Jurkat, Clone E6-1 (cell line): ENCODE measurements at regions not wholly inside any gene's neighbourhood (a gene's known extent, or its start where the extent isn't known, plus 50 kb on each side); places are given as distances from the start of the nearest gene placed in this dataset.

ENCODE experiments used
- DNase-seq: peaks from one replicate; pipeline ENCODE4 v3.0.0-alpha.2; 2011; ENCODE audit warnings: low read depth, low spot score
- H3K4me3 ChIP-seq: 2 replicates; pipeline ENCODE4 v1.5.1; 2011; ENCODE audit warnings: mild to moderate bottlenecking, low read length, control low read depth, moderate library complexity

DNA sequence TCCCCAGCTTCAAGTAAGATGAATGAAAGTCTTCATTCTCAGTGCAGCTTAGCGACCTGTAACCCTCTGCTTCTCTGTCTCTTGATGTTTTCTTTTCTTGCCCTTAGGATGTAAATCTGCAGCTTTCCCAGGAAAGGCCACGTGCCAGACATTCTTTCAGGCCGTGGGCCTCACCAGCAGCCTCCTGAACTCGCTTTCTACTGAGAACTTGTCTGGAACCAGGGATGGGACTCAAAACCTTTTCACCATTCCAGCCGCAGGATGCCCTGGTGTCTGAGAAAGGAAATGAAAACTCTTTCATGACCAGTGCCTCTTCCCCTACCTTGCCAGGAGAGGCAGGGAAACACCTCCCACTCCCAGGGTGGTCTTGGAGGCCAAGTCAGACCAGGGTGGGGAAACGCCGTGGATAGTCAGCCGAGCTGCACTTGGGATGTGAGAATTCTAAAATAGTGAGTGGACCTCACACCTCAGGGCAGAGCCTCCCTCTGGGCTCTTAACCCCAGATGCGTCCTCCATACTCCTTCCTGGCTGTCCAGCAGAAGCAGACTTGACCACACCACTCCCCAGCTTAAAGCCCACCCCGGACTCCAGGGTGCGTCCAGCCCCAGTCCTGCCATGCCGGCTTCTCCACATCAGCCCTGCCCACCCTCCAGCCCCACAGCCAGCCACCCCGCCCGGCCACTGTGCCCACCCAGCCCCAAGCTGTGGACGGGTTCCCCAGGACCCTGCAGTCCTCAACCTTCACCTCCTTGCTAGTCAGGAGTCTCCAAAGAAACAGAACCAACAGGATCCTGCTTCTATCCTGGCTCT lies 115.5 kb downstream of the TWIST2 start:
- DNase-seq = no peak
- H3K4me3 ChIP-seq = no peak overlapping the region

DNA sequence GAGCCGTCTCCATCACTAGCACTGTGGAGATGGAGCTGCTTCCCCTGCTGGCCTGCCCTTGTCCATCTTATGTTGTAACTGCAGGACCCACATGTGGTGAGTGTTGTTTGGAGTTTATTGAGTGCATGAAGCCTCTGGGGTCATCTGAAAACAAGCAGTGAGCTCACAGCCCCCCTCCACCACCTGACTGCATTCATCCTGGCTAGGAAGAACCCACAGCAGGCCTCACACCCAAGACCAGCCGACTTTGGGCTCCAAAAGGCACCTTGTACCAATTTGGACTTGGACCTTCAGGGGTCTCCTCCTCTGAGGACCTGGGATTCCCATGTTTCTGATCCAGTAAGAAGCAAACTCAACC lies 116.1 kb downstream of the TWIST2 start:
- no peak for DNase-seq

DNA sequence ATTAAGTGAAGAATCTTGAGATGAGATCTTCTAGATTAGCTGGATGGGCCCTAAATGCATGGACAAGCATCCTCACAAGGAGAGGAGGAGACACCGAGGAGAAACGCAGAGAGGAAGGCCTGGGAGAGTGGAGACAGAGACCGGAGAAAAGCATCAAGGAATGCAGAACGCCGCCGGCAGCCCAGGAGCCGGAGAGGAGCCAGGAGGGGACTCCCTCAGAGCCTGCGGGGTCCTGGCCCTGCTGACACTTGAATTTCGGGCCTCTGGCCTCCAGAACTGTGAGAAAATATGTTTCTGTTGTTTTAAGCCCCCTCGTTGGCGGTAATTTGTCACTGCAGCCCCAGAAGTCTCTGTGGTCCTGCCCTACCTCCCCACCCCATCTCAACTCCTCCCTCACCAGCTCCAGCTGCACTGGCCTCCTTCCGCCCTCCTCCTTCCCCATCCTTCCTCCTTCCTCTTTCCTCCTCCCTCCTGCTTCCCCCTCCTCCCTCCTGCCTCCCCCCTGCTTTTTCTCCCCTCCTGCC lies 116.7 kb downstream of the TWIST2 start:
- H3K4me3 ChIP-seq = no peak overlapping the region
- DNase-seq = no peak

More for the DNA sequence above, 116.1 kb downstream of the TWIST2 start:
- H3K4me3 ChIP-seq = no peak overlapping the region

DNA sequence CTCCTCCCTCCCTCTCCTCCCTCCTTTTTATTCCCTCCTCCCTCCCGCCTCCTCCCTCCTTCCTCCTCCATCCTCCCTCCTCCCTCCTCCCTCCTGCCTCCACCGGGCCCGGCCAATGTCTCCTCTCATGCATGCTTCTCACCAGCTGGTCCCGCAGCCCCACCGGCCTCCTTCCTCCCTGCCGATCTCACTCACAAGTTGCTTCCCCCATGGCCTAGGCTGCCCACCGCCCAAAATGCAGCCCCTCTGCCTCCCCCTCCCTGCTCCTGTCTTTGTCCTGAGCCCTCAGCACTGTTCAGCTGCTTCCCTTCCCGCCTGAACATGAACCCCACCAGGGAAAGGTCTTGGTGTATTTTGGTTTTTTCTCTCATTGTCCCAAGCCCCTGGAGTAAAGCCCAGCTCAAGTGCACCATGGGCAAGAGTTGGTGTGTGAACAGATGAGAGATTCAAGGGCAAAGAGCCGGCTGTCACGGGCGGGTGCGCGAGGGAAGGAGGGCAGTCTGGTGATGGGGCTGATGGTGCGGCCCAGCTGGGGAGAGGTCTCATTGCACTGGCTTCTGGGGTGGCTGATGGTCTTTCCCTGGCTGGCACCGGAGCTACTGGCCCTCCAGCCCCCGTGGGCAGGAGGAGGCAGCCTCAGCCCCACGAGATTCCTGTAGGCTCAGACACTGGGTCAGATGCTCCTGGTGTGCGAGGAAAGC lies 117.6 kb downstream of the TWIST2 start:
- no peak for DNase-seq
- no peak overlapping the region for H3K4me3 ChIP-seq

DNA sequence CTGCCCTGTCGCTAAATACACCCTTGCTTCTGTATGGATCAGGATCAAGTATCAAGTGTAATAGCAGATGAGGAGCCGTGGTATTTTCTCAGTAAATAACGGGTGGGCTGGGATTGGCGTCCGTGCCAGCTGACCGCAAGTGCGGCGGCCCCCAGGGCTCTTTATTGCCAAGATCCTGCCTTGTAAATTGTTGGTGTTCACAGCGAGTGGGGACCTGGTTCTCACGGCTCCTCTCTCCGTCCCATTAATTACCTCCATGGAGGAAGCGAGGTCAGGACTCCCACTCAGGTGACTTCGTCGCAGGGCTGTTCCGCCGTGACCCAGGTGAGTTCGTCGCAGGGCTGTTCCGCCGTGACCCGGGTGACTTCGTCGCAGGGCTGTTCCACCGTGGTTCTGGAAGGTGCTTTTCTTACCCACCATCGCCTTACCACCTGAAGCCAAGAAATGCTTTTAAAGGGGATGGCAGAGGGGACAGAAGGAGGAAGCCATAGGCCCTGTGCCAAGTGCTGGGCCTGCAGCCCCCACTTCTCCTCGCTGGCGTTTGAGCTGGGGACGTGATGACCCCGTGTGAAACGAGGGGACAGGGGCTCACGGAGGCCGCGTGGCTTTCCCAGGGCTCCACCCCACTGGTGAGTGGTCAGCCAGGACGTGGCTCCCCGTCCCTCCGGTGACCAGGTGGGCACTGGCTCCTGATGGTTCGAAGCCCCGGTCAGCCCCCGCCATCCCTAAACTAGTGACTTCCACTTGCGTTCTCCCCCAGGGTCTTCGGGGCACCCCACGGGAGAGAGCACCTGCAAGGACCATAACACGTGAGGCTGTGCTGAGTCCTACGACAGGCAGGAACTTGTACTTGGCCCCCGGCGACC lies 118.4 kb downstream of the TWIST2 start:
- H3K4me3 ChIP-seq = no peak overlapping the region
- DNase-seq = no peak

DNA sequence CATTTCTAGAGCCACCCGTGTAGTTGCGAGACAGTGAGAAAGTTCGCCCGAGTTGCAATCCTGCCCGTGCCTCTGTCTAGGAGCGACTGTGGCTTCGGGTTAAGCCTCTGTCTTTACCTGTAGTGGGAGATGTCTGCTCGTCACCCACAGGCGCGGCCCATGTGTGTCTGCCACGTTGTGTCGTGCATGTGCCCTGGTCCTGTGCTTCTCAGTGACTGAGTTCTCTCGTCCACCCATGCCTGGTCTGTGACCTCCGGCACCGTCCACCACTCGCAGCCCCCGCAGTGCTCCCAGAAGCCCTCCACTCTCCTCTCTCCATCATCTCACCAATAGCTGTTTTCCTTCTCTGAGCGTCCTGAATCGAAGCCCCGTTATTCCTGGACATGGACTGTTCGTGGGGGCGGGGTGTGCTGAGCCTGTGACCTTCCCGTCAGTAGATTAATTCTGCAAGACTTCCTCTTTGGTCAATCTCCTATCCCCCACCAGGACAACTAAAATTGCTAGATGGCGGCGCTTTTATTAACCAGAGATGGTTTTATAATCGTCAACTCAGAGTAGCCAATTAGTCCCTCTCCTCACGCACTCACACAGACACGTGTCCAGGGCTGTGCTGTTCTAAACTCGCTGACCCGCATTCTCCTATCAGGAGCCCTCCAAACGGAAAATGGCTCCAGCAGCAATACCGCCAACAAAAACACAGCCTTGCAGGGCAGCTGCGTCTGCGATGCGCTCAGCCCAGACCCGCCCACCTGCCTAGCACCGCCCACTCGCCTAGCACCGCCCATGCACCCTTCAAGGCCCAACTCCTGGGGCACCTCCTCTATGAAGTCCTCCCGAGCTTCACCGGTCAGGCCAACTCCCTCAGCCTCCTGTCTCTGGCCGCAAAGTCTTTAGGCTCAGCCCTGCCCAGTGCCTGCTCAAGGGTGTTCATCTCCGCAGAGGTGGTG lies 119.4 kb downstream of the TWIST2 start:
- DNase-seq = no peak
- H3K4me3 ChIP-seq = no peak overlapping the region

DNA sequence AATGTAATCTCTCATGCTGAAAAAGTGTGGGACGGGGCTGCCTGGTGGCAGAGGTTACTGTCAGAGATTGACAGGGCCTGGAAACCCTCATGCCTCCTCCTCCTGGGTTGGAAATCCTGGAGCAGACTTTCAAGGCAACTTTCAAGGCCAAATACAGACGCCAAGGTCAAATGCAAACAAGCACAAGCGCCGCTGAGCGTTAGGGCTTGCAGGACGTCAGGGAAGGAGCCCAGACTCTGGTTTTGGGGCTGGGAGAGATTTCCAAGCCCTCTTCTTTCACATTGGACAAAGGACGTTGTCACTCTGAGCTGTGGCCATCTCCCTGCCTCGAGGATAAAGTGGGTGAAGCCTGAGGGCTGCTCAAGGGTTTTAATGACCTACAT lies 120.1 kb downstream of the TWIST2 start:
- DNase-seq = no peak
- H3K4me3 ChIP-seq = no peak overlapping the region

DNA sequence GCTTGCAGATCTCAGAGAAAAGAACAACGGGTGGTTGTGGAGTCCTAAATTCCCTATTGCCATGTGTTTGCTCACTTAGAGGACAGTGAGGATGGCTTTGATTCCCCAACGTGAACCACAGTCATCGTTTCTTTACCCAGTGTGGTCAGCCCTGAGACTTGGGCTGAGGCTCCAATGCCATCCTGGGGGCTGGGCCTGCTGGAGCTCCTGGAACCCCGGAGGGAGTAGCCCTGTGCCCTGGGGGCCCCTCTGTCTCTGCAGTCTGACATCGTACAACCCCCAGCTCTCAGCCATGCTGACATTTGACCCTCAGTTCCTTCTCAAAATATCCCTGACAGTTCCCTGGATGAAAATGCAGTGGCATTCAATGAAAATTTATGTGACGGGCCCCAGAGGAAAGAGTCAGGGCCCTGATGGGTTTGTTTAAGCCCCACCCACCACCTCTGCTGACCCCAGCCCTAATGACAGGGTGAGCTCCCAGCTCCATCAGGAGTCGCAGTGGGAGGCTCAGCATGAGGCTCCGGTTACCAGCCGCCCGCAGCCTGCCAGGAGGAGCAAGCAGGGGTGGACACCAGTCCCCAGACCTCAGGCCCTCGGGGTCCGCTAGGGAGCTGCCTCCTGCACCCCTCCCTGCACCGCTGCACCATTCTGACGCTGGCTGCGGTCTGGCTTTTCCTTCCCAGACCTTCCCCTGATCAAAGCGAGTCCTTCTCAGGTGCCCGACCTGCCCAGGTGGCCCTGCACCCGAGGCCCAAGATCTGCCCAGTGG lies 120.9 kb downstream of the TWIST2 start:
- no peak overlapping the region for H3K4me3 ChIP-seq
- no peak for DNase-seq

DNA sequence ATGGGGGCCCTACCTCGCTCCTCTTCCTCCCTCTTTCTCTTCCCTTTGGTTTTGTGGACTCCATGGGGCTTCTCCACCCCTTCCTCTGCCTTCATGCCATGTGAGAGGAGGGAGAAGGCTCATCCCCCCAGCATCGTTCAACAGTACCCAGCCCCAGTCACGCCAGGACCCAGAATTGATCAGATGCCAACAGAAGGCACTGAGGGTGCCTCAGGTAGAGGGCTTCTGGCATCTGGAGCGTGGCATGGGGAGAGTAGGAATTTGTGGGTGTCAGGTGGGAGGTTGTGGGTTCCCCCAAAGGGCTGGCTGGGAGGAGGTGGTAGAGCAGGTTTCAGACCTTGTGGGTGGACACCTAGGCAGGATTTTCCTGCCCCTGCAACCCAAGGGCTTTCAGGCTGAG lies 122.0 kb downstream of the TWIST2 start:
- no peak overlapping the region for H3K4me3 ChIP-seq
- DNase-seq = no peak

DNA sequence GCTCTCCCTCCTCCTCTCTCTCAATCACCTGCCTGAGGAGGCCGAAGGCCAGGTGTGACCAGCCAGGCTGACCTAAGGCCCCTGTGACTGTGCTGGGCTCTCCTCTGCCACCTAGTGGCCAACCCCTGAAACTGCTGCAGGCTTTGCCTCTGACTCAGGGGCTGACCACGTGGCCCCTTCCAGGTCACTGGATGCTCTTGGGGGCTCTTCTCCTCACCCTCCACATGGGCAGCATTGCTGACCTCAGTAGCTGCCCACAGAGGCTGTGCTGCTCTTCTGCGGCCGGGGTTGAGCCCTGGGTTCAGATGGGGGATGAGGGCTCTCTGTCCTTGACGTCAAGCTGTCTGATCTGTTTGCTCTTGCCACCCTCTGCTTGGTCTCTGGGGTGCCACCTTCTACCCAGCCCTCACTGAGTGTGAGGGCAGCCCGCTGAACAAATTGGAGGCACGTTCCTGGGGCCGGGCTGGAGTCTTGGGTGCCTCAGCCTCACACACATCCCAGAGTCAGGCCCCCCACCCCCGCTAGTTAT lies 122.7 kb downstream of the TWIST2 start:
- DNase-seq = peak; percentile 6

DNA sequence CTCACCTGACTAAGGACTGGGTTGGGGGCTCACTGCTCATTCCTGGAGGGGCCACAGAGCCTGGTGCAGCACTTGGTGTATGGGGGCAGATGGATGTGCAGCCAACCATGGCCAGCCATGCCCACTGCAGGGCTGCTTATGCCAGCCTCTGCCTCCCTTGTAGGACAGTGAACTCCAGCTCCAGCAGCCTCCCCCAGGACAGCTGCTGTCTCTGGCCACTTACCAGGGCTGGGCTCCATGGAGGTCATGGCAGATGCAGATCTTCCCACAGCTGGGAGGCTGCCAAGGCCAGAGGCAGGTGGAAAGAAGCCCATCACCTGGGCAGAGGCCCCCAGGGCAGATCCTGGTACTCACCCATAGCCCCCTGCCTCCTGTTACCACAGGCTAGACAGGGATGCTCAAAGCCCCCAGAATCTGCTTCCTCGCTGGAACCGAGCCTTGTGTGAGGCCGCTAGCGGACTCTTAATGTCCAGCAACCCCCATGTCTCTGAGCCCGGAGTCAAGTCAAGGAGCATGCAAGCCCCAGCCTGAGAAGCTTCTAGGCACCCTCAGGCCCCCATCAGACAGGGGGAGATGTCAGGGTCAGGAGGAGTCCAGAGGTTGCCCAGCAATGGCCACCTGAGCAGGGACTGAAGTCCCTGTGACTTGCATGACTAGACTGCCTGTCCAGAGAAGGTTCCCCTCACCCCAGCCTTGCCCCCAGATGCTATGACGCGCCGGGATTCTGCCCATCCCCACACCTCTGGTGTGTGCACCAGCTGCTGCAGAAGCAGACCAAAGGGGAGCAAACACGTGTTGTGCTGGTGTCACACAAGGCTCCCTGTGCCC lies 123.6 kb downstream of the TWIST2 start:
- DNase-seq = no peak

More for the DNA sequence above, 122.7 kb downstream of the TWIST2 start:
- no peak overlapping the region for H3K4me3 ChIP-seq

DNA sequence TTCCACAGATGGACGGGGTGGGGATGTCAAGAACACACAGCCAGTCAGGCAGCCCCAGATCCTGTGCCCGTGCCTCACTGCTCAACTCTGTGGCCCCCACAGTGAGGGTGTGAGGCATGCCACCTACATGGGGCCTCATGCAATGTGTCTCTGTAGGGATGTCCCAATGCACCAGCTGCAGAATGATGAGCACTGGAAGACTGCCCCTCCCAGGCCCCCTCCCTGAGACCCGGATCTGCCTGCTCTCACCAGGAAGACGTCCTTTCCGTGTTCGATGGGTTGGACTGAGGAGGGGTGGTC lies 124.2 kb downstream of the TWIST2 start:
- H3K4me3 ChIP-seq = no peak overlapping the region
- no peak for DNase-seq

More for the DNA sequence above, 123.6 kb downstream of the TWIST2 start:
- no peak overlapping the region for H3K4me3 ChIP-seq

DNA sequence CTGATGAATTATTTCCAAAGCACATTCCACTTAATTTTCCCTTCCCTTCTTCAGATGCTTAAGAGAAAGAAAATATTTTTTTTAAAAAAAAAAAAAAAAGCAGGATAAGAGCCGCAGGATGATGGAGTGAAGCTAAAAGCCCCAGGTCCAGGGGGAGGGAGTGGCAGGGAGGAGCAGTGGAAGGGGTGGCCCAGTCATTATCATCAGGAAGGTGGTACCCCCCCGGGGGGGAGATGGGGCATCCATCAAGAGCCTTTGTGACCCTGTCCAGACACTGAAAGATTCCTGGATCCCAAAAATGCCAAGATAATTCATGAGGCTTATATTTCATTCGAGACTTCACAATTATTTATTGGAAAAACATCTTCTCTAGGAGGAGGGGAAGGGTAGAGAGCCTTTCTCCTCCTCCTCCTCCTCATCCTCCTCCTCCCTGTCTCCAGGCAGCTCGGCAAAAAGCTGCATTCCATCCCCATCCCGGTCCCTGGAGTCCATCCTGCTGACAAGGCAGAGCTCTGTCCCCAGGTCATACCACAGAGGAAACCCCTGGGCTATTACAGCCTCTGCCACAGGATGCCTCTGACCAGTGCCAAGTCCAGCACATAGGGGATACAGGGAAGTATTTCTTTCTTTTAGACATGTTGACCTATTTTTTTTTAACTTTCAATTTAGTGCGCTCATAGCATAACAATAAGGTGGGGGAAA lies 125.3 kb downstream of the TWIST2 start:
- no peak for DNase-seq
- H3K4me3 ChIP-seq = no peak overlapping the region

DNA sequence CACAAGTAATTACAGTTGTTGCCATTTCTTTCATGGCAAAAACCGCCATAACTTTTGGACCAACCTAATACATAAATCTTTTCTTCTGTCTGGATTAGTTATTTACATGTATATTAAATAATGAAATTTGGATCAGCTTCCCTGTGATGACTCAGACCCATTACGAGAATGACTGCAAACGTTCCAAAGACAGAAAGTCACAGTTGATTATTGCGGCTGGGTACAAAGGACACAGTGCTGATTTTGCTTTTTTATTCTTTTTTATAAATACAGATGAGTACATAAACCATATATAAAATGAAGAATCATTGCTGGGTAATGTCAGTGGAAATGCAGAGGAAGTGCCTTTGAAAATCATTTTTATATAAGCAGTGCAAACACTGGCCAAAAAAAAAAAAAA lies 126.2 kb downstream of the TWIST2 start:
- no peak overlapping the region for H3K4me3 ChIP-seq
- no peak for DNase-seq

DNA sequence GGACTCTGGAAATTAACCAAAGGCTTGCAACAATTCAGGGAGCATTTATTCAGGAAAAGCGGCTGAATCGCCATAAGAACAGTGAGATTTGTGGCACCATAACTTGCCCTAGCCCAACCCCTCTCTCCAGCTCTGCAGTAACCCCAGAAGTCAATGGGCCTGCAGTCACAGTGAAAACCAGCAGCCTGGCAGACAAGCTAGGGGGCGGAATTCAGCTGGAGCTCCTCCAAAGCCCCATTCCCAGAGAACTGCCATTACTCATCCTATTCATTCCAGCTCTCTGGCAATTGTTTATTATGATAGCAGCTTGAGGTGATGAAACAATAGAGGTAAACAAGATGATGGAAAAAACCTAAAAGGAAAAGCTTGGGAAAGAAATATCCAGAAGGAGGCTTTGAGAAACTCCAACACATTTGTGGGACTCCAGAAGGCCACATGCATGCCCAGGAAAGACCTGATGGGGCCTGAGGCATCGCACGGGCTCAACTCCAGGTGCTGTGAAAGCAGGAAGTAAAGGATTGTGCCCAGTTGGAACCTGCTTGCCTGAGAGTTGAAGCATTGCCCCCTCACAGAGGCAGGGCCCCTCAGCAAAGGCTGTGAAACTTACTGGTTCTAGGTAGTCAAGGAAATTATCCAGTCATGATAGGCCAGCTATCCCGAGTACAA lies 126.7 kb downstream of the TWIST2 start:
- no peak for DNase-seq
- no peak overlapping the region for H3K4me3 ChIP-seq

DNA sequence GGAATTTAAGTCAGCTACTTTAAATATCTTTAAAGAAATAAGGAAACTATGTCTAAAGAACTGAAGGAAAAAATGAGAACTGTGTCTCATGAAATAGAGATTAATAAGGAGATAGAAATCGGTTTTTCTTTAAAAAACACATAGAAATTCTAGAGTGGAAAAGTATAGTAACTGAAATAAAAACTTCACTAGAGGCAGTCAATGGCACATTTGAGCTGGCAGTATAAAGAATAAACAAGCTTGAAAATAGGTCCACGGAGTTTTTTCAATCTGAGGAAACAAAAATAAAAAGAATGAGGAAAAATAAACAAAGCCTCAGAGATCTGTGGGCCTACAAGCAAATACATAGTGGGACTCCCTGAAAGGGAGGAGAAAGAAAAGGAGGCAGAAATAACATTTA lies 127.5 kb downstream of the TWIST2 start:
- no peak overlapping the region for H3K4me3 ChIP-seq

More for the DNA sequence above, 127.5 kb downstream of the TWIST2 start:
- no peak for DNase-seq
